NCI-H146 treated with DMSO at 0.1 percent for 48 hours (cell line): ENCODE measurements at regions not wholly inside any gene's neighbourhood (a gene's known extent, or its start where the extent isn't known, plus 50 kb on each side); places are given as distances from the start of the nearest gene placed in this dataset.
A peak's percentile ranks its signal among the peaks of the same experiment; 100 is the strongest.

Source experiments
- DNase-seq: peaks from one replicate; lab custom pipeline; 2025; ENCODE audit not compliant: unreplicated experiment; lab: John Stamatoyannopoulos, UW

GRCh38 chr1:209041927-209042326 lies 541.6 kb upstream of the CAMK1G start:
- no peak for DNase-seq

GRCh38 chr1:209042413-209042812 lies 541.1 kb upstream of the CAMK1G start:
- no peak for DNase-seq

DNA sequence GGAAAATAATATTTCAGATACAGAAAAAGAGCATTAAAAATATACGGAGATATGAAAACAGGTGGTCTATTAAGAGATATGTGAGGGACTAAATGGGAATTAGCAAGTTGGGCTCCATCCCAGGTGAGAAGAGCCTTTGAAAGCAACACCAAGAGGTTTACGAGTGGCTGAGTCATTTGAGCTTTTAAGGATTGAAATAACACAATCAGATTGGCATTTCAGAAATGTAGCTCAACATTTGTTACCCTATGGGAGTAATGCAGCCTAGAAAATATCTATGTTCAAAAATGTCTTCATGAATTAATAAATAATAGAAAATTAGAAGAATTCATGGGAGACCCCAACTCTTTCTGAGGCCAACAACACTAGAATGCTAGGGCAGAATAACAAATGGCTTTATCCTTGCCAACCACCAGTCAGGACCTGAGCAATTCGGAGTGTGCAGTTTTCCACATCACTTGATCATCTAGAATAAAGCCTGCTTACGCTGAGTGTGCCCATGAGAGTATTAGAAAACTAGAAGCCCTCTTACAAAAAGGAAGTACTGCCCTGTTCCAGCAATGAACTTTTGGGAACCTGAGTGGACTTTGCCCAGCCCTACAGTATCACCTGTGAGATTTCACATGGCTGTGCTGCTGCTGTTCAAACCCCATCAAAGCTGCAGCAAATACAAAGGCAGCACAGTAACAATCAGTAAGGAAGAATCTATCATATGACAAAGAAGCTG lies 538.0 kb upstream of the CAMK1G start:
- DNase-seq, result no peak

- no peak for DNase-seq
Observed at GRCh38 chr1:209046058-209046417, 537.5 kb upstream of the CAMK1G start.

DNA sequence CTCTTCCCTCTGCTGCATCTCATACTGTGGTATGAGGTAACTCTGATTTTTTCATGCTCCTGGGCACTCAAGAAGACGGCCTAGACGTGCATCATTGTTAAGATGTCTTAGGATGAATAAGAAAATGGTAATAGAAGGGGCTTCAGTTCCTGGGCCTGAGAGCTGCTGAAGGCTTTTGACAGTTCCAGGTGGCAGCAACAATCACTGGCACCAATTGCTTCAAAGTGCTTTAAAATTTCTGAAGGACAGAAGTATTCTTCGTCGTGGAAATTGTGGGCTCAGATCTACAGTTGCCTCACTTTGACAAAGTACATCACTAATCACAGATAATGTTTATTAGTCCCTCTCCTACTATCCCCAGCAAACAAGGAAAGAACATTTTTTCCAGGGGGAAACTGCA lies 536.6 kb upstream of the CAMK1G start:
- no peak for DNase-seq

- DNase-seq, result no peak
Observed at GRCh38 chr1:209048941-209049669, 534.4 kb upstream of the CAMK1G start.

DNA sequence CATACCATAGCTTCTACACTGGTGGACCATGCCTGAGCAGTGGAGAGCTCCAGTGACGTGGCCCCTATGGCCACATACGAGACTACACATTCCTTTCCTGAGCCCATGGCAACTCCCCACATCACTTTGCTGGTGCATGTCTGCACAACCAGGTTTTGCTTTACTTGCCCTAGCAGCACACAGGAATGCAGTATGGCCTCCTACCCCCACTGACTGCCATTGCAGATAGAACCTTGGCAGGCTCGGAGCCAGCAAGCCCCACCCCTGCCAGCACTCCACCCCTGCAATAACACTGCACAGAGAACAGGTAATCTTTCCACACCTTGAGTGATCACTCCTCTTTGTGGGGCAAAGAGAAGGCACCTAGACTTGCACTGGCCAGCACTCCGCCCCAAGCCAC lies 531.9 kb upstream of the CAMK1G start:
- DNase-seq, result no peak

DNA sequence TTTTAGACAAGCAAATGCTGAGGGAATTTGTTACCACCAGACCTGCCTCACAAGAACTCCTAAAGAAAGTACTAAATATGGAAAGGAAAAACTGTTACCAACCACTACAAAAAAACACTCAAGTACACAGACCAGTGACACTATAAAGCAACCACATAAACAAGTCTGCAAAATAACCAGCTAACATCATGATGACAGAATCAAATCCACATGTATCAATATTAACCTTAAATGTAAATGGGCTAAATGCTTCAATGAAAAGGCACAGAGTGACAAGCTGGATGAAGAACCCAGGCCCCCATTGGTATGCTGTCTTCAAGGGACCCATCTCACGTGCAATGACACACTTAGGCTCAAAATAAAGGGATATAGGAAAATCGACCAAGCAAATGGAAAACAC lies 529.9 kb upstream of the CAMK1G start:
- DNase-seq, result no peak

GRCh38 chr1:209057083-209057482 lies 526.4 kb upstream of the CAMK1G start:
- no peak for DNase-seq

- DNase-seq, result no peak
Observed at GRCh38 chr1:209057901-209058300, 525.6 kb upstream of the CAMK1G start.

DNA sequence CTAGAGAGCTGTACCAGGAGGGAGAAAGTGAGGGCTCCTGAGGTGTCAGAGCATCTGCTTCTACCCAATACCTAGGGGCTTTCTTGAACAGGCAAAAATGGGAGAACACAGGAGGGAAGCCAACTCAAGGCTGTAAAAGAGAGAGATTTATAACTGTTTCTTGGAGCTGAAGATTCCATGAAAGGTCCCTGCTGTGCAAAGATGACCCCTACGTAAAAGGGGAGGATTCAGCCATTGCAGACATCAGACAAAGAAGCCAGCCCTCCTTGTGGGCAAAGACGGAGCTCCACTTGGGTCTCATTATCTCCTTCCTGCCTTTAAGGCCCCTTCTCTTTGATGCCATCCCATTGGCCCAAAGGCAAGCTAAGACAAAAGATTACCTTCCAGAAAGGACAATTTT lies 524.1 kb upstream of the CAMK1G start:
- no peak for DNase-seq

- DNase-seq, result no peak
Observed at GRCh38 chr1:209059981-209060380, 523.5 kb upstream of the CAMK1G start.

DNA sequence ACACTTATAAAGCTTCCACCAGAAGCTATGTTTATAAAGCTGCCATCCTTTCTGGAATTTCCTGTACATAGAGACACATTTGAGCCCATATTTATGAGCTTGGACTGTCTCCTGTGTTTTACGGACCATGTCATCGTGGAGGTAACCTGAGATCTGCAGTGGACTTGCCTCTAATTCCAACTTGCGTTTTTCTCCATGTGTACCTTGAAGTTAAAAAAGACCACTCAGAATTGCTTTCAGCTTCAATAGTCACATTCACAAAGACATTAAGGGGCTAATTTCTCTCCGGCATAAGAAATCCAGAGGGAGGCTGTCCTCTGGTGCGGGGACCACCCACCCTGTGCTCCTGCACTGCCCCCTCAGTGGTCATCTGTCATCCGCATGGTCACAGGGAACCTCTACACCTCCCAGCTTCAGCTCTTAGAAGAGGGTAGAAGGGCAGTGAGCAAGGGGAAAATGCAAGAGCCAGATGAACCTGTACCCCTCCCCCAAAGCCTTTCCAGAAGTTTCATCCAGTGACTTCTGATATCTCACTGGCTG lies 521.4 kb upstream of the CAMK1G start:
- no peak for DNase-seq

DNA sequence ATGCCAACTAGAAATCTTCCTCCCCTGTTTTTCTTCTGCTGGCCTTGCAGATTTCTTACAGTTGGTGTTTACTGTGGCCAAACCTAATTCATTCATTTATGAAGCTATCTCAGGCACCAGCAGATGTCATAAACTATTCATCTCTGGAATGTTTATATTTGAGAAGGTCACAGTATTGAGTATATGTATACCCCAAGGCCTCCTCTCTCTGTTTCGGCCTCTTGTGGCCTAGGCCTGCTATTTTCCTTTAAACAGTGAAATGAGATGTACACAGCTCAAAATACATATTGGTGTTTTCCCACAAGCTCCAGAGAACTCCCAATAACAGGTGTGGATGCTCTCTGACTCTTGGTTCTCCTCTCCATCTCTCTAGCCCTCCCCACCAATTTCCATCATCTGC lies 520.7 kb upstream of the CAMK1G start:
- DNase-seq, result no peak

GRCh38 chr1:209063767-209064659 lies 519.5 kb upstream of the CAMK1G start:
- no peak for DNase-seq

DNA sequence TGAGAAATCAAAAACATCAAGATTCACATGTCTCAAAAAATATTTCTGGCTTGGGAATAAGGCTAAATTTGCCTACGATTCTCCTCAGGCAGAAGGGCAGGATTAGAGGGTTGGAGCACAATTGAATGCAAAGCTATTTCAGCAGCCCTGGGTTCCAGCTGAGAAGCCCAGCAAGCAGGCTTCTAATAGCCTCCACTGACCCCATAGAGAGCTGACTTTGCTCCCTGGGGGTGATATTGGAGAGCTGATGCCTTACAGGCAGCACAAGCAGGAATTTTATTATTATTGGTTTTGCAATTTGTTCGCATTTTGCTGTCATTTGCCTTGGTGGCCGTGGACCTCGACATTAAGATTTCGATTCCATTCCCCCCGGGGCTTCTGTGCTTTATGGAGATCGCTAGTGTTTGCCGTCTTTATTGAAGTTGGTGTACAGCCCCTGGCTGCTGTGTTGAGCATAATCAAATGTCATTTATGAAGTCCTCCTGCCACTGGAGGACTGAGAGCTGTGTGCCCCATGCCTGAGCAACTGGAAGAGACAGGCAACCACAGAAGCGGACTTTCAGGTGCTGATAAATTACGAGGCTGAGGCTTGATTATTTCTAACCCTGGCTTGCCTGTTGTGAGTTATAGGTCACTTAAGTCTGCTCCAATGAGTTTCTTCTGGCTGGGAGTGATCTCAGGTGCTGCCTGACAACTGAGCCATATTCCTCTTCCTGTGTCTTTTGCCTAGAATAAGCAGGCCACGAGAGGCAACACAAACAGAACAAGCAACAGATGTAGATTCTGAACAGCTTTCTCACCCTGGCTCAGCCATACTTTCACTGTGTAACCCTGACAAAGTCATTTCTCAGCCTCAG lies 518.4 kb upstream of the CAMK1G start:
- peak; percentile 86 for DNase-seq

GRCh38 chr1:209072481-209072880 lies 511.0 kb upstream of the CAMK1G start:
- DNase-seq, result no peak

- DNase-seq, result no peak
Observed at GRCh38 chr1:209073879-209074278, 509.6 kb upstream of the CAMK1G start.

- no peak for DNase-seq
Observed at GRCh38 chr1:209074575-209075250, 508.8 kb upstream of the CAMK1G start.

DNA sequence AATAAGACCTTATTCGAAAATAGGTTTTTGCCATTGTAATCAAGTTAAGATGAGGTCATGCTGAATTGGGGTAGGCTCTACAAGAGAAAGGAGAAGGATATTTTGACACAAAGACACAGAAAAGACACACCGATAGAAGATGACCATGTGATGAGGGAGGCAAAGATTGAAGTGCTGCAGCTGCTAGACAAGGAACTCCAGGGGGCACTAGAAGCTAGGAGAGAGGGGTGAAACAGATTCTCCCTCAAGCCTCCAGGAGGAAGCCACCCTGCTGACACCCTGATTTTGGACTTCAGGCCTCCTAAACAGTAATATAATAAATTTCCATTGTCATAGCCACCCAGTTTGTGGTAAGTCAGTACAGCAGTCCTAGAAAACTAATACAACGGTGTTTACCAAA lies 506.8 kb upstream of the CAMK1G start:
- DNase-seq, result no peak
